ENCODE measurements at regions not wholly inside any gene's neighbourhood (a gene's known extent, or its start where the extent isn't known, plus 50 kb on each side); places are given as distances from the start of the nearest gene placed in this dataset.

DNA sequence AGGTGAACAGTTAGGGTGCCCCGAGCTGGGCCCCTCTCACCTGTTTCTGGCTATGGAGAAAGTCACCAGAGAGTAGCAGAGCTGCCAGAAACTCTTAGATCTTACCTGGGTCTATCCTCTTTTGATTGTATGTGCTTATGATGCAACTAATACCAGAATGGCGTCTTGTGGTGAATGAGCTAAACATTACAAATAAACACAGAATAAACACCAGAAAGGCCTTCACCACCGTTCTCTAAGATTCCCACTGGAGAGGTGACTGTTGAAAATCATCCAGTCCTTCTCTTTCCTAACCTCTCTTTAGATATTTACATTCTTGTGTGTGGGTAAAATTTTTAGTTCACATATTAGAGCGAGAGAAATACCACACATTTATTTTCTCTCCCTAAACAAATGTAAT lies 241.7 kb upstream of the GAS1 start:
- no peak overlapping the region for H3K4me3 ChIP-seq (ENCODE audit: low read length)
- no peak for DNase-seq (ENCODE audit: low read depth)
- TF ChIP-seq, protein P1, sequence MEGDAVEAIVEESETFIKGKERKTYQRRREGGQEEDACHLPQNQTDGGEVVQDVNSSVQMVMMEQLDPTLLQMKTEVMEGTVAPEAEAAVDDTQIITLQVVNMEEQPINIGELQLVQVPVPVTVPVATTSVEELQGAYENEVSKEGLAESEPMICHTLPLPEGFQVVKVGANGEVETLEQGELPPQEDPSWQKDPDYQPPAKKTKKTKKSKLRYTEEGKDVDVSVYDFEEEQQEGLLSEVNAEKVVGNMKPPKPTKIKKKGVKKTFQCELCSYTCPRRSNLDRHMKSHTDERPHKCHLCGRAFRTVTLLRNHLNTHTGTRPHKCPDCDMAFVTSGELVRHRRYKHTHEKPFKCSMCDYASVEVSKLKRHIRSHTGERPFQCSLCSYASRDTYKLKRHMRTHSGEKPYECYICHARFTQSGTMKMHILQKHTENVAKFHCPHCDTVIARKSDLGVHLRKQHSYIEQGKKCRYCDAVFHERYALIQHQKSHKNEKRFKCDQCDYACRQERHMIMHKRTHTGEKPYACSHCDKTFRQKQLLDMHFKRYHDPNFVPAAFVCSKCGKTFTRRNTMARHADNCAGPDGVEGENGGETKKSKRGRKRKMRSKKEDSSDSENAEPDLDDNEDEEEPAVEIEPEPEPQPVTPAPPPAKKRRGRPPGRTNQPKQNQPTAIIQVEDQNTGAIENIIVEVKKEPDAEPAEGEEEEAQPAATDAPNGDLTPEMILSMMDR (conservative IDR thresholded peaks at IDR 0.05; ENCODE audit: low read depth, low read length) = no peak

DNA sequence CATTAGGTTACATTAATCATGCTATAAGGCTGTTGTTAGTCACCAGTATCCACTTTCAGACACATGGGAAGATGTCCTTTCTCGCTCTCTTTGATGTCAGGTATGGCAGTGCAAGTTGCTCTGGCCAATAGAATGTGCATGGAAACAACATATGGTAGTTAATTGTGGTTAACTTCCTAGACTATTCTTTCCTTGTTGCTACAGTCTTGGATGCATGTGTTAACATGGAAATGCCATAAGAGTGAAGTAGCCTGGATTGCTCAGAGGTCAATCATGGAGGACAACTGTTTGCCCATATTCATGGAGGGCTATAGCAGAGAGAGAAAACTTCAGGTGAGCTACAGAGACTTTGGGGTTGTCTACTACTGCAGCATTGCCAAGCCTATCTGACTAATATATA lies 245.8 kb upstream of the GAS1 start:
- TF ChIP-seq, protein P1 (conservative IDR thresholded peaks at IDR 0.05; ENCODE audit: low read depth, low read length) = no peak
- no peak overlapping the region for H3K4me3 ChIP-seq (ENCODE audit: low read length)
- no peak for DNase-seq (ENCODE audit: low read depth)

DNA sequence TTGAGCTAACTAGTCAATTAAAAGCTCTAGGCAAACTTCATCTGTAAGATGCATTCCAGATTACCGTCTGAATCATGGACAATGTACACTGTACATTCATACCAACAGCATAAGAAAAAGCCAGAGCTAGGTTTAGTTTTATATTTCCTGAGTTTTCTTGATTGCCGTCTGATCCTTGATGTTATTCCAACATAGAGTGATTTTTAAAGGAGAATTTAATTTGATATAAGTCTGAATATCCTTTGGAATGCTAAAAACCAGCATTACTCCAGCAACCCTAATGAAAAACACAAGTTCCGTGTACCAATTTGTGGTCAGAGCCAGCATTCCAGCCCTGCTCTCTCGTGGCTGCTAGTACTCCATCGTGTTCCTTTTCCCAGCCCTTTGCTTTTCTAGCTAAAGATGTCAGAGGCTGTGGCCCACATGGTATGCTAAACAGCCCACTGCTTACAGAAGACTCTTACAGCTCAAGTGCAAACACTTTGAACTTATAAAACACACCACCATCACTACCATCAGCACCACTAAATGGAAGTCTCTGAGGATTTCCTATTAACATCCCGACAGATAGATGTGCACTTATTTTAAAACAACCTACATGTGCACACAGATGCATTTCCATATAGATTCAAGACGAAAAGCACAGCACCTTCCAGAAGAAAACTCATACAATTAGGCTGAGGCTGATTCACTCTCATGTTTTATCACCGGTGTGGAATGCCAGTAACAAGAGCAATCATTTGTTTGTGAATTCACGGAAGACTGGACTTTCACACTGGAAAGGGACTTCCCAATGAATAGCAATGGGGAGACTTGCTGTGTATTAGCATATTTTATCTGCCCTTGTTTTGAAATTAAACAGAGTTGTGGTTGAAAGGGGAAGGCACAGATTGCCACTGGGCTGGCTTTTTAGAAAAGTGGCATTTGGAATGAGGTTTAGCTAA lies 246.9 kb upstream of the GAS1 start:
- H3K4me3 ChIP-seq (ENCODE audit: low read length) = no peak overlapping the region
- TF ChIP-seq, protein P1 (conservative IDR thresholded peaks at IDR 0.05; ENCODE audit: low read depth, low read length) = no peak
- DNase-seq (ENCODE audit: low read depth) = peak; percentile 71

DNA sequence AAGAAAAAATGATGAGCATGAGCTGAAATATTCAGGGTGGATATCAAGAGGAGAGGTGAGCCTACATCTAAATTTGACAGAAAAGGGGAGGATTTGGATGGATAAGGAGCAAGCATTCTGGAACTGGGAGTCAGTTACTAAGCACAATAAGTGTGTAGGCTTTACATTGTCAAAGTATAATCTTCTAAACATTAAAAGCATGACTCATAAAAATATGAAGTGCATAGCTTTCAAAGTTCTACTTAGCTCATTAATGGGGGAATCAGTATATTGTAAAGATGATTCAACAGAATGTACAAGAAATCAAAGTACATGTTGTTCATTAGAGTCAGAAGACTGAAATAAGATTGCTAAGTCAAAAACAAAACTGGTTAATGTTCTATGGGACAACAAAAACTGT lies 248.0 kb upstream of the GAS1 start:
- DNase-seq (ENCODE audit: low read depth) = peak; percentile 28
- H3K4me3 ChIP-seq (ENCODE audit: low read length) = no peak overlapping the region
- TF ChIP-seq, protein P1 (conservative IDR thresholded peaks at IDR 0.05; ENCODE audit: low read depth, low read length) = no peak

DNA sequence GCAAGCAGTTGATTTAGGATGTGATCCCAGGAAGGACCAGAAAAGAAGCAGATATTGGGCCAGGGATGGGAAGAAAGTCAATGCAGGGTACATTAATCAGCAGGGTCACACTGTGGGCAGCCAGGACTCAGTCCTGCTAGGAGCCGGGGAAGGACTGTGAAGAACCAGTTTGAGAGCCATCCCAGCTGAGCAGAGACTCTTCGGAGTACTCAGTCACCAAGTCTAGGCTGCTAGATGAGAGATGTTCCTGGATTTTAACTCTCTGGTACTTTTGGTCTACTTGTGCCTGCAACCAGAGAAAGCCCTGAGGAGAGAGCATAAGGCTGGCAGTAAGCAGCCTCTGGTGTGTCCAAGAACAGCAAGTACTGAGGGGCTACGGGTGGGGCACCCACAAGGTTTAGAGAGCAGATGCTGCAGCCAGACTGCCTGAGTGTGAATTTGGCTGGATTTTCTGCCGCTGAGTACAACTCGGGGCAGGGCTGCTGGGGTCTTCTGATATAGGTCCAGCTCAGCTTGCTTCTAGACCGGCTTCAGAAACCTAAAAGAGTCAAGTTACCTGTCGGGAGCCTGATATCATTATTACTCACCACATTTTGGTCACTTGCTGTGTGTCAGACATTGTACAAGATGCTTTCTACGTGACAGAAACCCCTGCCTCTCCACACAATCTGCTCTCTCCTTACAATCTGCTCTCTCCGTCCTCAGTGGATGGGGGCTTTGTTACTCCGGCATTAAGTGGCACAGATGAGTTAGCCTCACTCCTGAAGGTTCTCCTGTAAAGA lies 250.2 kb upstream of the GAS1 start:
- H3K4me3 ChIP-seq (ENCODE audit: low read length) = no peak overlapping the region
- TF ChIP-seq, protein P1 (conservative IDR thresholded peaks at IDR 0.05; ENCODE audit: low read depth, low read length) = no peak
- no peak for DNase-seq (ENCODE audit: low read depth)

DNA sequence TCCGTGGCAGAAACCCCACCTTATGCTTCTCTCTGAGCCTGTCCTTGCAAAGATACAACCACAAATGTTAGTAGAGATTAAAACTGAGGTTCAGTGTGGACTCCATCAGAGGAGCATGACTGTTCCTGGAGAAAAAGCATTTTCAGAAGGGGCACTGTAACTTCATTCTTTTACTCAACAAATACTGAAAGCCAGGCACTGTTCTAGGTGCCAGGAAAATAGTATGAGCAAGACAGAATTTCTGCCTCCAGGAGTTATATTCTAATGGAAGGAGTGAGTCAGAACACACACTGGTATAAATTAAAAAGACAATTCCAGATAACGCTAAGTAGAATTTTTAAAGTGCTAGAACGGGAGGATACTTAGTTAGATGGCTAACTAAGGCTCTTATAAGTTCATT lies 251.4 kb upstream of the GAS1 start:
- DNase-seq (ENCODE audit: low read depth) = no peak
- H3K4me3 ChIP-seq (ENCODE audit: low read length) = no peak overlapping the region
- TF ChIP-seq, protein P1 (conservative IDR thresholded peaks at IDR 0.05; ENCODE audit: low read depth, low read length) = no peak

All from retinal pigment epithelial cell (primary cell).